ENCODE measurements at regions not wholly inside any gene's neighbourhood (a gene's known extent, or its start where the extent isn't known, plus 50 kb on each side); places are given as distances from the start of the nearest gene placed in this dataset.

DNA sequence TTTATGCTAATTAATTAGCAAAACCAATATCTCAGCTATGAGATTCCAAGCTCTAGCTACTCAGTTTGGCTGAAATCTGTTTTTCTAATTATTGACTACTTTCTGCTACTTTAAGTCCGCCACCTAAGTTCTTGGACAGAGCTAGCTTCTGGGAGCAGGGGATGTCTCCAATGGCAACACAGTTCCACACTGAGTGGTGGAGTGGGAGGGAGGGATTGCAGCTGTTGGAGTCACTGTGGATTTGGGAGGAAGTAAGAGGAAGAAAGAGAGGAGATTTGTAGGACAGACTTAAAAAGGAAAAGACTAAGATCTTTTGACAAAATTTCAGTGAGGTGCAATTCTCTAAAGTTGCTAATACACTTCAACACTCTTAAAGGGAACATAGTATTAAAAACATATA is 450.8 kb downstream of the NFIB start:
- H3K4me3 ChIP-seq (ENCODE audit: low read depth, low read length) = no peak overlapping the region
- in situ Hi-C loops (cut with HindIII; ENCODE audit: low sequenced_read_pairs) = no loop called here
- DNase-seq (ENCODE audit: low read depth, low spot score) = no peak
- TF ChIP-seq, protein P1, sequence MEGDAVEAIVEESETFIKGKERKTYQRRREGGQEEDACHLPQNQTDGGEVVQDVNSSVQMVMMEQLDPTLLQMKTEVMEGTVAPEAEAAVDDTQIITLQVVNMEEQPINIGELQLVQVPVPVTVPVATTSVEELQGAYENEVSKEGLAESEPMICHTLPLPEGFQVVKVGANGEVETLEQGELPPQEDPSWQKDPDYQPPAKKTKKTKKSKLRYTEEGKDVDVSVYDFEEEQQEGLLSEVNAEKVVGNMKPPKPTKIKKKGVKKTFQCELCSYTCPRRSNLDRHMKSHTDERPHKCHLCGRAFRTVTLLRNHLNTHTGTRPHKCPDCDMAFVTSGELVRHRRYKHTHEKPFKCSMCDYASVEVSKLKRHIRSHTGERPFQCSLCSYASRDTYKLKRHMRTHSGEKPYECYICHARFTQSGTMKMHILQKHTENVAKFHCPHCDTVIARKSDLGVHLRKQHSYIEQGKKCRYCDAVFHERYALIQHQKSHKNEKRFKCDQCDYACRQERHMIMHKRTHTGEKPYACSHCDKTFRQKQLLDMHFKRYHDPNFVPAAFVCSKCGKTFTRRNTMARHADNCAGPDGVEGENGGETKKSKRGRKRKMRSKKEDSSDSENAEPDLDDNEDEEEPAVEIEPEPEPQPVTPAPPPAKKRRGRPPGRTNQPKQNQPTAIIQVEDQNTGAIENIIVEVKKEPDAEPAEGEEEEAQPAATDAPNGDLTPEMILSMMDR (IDR thresholded peaks at IDR 0.05; ENCODE audit: low read depth, low read length) = no peak

DNA sequence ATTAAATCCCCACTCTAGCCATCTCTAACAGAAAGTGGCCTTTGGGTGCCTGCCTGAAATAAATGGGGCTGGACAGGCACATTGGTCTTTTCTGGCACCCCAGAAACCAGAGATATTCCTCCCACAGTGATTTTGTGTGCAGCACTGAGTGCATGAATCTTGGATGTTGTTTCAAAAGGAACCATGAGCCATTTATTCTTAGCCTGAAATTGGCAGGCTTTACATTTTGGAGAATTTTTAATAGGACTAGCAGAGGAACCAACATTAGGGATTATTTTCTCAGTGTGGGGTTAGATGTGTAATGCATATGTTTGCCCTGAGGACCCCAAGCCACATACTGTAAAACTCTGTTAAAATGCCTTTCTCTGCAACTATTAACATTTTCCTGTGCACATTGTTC is 451.3 kb downstream of the NFIB start:
- no peak overlapping the region for H3K4me3 ChIP-seq (ENCODE audit: low read depth, low read length)
- in situ Hi-C loops (cut with HindIII; ENCODE audit: low sequenced_read_pairs) = no loop called here
- TF ChIP-seq, protein P1 (IDR thresholded peaks at IDR 0.05; ENCODE audit: low read depth, low read length) = no peak
- no peak for DNase-seq (ENCODE audit: low read depth, low spot score)

DNA sequence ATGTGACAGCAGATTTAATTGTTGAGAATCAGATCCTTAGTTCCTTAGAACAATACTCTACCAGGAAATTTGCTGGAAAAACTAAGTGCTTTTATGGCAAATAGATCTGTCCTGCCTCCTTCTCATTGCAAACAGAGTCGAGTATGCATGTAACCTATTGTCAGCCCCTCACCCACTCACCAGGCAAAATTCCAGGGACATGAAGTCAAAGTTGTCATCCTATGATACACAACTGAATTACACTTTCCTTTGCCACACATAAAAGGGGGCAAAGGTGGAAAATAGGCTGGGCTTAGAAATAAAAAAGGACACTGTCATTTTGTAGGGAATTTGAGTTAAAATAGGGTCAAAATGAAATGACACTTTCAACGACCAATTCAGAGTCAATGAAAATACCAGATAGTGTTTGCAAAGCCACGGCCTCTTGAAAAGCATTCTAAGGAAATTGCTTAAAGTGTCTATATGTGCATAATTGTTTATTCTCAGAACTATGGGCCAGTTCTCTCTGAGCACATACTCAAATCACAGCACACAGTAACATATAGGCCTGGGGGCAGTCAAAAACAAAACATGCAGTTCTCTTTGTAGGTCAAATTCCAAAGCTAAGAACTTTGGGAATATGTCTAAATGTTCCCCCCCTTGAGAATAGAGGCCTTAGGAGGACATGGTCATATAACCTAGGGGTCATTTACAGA is 452.8 kb downstream of the NFIB start:
- in situ Hi-C loops (cut with HindIII; ENCODE audit: low sequenced_read_pairs) = no loop called here
- H3K4me3 ChIP-seq (ENCODE audit: low read depth, low read length) = no peak overlapping the region
- DNase-seq (ENCODE audit: low read depth, low spot score) = no peak
- TF ChIP-seq, protein P1 (IDR thresholded peaks at IDR 0.05; ENCODE audit: low read depth, low read length) = no peak

DNA sequence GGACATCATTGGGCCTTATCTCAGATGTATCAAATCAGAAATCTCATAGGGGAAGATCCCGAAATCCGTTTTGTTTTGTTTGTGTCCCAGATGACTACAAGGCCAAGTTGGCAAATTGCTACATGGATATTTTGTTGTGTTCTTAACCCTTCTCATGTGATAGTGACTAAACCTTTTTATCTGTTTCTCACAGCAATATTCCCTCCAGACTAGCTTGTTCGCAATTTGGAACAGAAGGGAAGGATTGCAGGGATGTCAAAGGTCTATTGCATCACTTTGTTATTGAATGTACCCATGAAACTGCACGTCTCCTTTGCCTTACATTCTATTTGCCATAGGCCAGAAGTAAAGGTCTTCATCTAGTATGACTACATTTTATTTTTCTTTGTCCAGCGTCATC is 453.9 kb downstream of the NFIB start:
- no peak for DNase-seq (ENCODE audit: low read depth, low spot score)
- TF ChIP-seq, protein P1 (IDR thresholded peaks at IDR 0.05; ENCODE audit: low read depth, low read length) = no peak
- in situ Hi-C loops (cut with HindIII; ENCODE audit: low sequenced_read_pairs) = no loop called here

DNA sequence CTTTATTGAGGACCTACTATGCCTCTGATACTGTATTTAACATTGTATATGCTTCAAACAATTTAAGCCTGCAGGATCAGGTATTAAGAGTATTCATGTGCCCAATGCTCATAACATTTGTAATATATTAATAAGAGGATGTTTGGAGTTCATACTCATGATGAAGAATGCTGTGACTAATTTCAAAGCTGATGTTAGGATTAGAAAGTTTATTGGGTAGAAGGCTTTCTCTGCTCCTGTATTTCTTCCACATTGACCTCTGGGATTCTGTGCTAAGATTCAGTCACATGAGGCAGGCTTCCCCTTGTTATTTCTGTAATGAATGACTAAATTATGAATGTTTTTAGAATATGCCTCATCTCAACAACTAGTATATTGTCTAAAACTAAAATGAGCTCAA is 456.4 kb downstream of the NFIB start:
- no peak for DNase-seq (ENCODE audit: low read depth, low spot score)
- TF ChIP-seq, protein P1 (IDR thresholded peaks at IDR 0.05; ENCODE audit: low read depth, low read length) = no peak
- in situ Hi-C loops (cut with HindIII; ENCODE audit: low sequenced_read_pairs) = no loop called here
- H3K4me3 ChIP-seq (ENCODE audit: low read depth, low read length) = no peak overlapping the region

More for the DNA sequence above, 453.9 kb downstream of the NFIB start:
- no peak overlapping the region for H3K4me3 ChIP-seq (ENCODE audit: low read depth, low read length)

DNA sequence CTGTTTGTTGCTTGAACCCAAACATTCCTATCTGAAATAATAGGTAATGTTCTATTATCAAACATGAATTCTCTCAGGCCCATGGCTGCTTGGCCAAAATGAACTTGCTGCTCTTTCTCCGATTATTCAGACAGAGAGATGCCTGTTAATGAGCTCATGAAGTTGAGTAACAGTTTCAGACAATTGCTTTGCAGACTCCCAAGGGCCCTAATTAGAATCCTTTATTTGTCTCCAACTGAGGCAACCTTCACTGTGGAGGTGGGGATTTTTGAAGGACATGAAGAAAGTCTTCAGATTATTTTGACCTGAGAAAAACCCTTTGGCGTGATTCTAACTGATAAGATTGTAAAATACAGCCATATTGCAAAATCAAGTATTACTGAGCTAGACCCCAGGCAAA is 466.7 kb downstream of the NFIB start:
- in situ Hi-C loops (cut with HindIII; ENCODE audit: low sequenced_read_pairs) = no loop called here
- TF ChIP-seq, protein P1 (IDR thresholded peaks at IDR 0.05; ENCODE audit: low read depth, low read length) = no peak
- H3K4me3 ChIP-seq (ENCODE audit: low read depth, low read length) = no peak overlapping the region
- no peak for DNase-seq (ENCODE audit: low read depth, low spot score)

All from astrocyte of the spinal cord (primary cell).